HG02943 (cell line): ENCODE measurements at regions not wholly inside any gene's neighbourhood (a gene's known extent, or its start where the extent isn't known, plus 50 kb on each side); places are given as distances from the start of the nearest gene placed in this dataset.

Experiments
- ATAC-seq: cut with Tn5 transposase; IDR thresholded peaks from one replicate; pipeline ENCODE4 v1.9.1; 2021; ENCODE audit warnings: mild to moderate bottlenecking, low read depth, moderate library complexity; ENCODE audit not compliant: unreplicated experiment

GRCh38 chr3:159789742-159790635, 198.6 kb upstream of the IL12A start:
- ATAC-seq, result no peak

GRCh38 chr3:159791336-159791735, 197.3 kb upstream of the IL12A start:
- no peak for ATAC-seq

DNA sequence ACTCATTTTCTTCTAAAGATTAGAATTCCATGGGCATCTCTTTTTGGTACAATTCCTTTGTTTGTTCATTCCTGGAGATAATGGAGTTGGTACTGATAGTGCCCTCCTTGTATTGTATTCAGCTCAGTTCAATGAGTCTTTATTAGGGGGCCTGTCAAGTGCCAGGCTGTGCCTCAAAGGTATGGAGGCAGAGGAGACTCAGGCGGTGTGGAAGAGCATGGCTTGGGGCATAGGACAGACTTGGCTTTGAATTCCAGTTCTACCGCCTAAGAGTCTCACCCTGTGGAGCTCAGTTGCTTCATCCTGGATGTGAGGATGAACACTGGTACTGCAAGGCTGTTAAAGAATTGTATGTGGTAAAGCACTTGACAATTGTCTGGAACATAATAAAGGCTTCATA, 196.6 kb upstream of the IL12A start:
- ATAC-seq, result no peak

- ATAC-seq, result no peak
Observed at GRCh38 chr3:159795042-159795441, 193.6 kb upstream of the IL12A start.

DNA sequence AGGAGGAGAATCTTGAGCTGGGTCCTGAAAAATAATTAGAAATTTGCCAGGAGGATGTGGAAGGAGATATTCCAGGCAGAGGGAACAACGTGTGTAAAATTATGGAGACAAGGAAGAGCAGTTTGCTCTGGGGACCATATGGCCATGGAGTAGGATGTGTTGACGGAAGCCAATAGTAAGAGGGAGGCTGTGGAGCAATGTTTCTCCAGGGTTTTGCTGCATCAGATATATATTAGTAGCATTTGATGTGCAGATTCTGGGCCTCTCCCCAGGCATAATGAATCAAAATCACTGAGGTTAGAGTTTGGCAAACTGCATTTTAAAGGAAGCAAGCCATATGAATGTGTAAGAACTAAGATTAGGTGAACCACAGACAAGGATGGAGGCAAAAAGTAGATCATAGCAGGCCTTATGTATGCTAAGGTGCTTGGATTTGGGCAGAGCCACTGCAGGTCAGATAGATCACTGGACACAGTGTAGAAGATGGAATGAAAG, 192.9 kb upstream of the IL12A start:
- no peak for ATAC-seq

- ATAC-seq, result no peak
Observed at GRCh38 chr3:159796226-159796625, 192.4 kb upstream of the IL12A start.

DNA sequence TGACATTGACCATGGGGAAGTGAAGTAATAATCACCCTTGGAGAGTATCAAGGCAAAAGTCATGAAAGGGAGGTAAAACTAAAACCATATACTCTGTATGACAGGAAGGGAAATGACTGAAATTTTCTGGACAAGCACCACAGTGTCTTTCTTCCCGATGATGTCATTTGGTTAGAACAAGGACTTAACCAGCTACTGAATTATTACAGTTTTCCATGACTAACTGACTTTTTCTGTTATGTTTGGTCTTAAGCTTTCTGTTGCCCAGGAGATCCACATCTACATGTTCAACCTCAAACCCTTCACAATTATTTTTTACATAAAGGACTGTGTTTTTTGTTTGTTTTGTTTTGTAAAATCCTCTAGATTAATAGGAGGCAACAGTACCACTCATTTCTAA, 191.9 kb upstream of the IL12A start:
- no peak for ATAC-seq

DNA sequence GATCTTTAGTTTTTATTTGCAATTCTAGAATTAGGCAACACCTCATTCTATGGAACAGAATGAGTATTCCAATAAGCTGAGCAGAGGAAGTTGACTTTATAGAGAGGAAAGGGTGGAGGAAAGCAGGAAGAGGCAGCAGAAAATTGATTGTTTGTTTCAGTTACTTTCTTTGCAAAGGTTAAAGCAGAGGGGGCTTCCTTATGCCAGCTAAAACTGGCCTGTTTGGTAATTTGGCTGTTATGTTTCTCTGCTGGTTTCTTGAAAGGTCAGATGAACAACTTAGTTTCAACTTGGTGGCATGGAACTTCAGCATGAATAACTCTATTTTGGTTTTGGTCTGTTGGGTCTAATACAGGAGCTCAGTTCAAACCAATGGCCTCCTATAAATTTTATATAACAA, 190.9 kb upstream of the IL12A start:
- ATAC-seq, result no peak

- ATAC-seq, result no peak
Observed at GRCh38 chr3:159798951-159799350, 189.7 kb upstream of the IL12A start.

DNA sequence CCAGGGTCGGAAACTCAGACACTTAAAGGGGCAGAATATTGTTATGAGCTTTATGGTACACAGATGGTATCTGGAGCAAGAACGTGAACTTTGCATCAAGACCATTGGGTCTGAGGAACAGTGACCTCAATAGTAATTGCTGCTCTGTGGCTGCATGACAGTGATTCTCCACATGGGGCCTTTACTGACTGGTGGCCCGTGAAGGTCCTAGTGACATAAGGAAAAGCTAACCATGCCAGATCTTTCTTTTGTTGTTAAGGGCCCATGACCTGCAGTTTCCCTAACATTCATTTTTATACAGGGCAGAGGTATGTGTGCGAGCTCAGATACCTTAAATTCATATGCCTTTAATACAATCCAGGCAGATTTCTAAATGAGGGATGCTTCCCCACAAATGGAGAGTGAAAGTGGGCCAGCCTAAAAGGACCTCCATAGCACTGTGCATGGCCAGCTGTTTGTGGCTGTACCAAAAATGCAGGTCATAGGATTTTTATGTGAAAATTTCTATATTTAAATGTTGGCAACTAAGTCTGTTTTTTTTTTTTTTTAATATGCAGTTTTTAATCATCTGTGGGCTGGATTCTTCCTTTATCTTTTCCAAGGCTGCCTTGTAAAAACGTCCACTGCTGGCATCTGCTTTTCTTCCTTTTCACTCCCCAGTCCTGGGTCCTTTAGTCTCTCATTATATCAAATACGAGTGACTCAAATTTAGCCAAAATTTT, 188.0 kb upstream of the IL12A start:
- no peak for ATAC-seq

GRCh38 chr3:159802864-159803263, 185.8 kb upstream of the IL12A start:
- no peak for ATAC-seq

DNA sequence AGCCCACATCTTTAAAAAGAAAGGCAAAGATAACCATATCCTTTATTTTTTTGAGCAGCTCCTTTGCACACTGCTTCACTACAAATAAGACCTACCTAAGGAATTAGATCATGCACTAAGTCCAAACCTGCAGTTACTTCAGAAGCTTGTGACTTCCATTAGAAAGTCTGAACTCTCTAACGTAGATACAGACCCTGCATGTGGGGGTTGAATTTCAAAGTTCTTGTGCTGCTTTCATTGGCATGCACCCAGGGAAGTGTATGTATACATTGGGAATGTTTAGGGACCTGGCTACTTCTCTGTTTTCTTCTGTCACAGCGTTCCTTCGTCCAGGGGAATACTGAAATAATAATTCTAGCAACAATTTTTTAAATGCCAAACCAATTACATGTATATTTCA, 185.2 kb upstream of the IL12A start:
- no peak for ATAC-seq

DNA sequence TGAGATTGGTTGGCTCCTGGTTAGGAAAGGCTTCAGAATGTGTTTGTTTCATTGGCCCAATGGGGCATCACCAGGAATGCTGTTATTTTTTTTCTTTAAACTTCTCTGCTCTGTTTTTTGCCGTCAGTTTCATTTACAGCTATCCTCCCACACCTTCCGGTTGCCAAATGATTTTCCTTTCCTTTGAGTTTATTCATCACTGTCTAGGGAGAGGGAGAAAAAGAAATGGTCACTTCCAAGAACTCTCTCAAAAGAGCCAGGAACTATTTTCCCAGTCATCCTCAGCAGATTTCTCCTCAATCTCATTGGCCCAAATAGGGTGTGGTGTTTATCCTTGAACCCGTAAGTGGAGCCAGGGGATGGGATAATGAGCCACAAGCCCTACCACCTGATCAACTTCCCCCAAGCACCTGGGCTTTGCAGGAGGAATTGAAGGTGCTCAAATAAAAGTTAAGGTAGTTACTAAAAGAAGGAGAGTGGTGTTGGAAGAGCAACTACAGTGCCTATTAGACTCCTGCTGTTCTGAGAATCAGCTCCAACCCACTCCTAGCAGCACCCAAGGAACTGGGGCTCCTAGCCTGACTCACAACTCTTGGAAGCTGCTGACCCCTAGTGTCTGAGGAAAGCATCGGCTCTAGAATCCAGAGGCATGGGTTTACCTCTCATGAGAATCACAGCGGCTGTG, 183.8 kb upstream of the IL12A start:
- peak; percentile 92 for ATAC-seq

- peak; percentile 14 for ATAC-seq
Observed at GRCh38 chr3:159805411-159805772, 183.2 kb upstream of the IL12A start.

DNA sequence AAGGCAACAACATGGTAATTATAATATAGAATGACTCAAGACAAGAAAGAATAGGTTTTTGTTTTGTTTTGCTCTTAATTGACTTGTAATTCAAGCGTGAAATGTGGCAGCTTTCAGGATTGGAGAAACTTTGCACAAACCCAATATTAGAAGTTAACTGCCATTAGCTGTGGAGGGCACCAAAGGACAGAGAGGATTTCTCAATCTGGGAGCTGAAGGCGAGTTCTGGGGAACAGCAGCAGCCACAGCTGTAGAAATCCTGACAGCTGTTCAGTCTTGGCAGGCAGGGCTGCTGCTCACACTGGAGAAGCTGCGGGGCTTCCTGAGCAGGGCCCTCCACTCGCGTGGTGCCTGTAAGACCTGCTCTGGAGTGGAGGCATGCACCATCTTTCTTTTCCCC, 182.2 kb upstream of the IL12A start:
- no peak for ATAC-seq

DNA sequence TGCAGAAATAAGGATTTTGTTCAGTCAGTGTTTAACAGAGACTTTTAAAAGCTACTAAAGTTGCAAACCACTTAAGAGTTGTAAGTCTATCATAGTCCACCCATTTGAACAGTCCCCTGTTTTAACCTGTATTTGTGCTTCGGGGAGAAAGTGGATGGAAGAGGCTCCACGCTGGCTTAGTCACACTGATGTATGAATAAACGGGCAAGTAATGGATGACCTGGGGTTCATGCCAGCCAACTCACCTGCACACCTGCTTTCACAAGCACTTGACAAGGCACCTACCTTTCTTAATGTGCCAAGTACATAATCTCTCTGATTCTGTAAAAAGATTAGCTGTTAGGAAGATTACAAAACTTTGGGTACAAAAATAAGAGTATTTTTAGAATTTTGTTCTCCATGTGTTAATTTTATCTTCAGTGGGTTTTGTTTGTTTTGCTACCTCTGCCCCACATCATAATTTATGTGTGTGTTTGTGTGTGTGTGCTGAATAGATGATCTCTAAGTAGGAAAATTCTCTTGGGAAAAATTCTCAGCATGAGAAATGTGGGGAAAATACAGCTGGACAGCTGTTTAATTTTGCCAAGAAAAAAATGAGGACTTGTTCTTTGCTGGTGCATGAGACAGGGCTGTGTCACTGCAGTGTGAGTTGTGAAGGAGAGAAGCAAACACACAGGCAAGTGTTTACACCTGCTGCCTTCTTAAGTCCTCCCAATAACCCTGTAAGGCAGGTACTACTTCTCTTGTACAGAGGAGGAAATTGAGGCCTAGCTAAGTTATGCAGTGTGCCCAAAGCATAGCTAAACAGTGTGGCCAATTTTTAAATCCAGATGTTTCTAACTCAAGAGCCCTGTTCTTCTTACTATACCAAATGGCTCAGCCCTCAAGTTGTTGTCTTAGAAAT, 181.2 kb upstream of the IL12A start:
- ATAC-seq, result no peak

GRCh38 chr3:159813822-159814531, 174.7 kb upstream of the IL12A start:
- ATAC-seq, result no peak

GRCh38 chr3:159816512-159816911, 172.1 kb upstream of the IL12A start:
- ATAC-seq, result no peak

- no peak for ATAC-seq
Observed at GRCh38 chr3:159817126-159817525, 171.5 kb upstream of the IL12A start.

DNA sequence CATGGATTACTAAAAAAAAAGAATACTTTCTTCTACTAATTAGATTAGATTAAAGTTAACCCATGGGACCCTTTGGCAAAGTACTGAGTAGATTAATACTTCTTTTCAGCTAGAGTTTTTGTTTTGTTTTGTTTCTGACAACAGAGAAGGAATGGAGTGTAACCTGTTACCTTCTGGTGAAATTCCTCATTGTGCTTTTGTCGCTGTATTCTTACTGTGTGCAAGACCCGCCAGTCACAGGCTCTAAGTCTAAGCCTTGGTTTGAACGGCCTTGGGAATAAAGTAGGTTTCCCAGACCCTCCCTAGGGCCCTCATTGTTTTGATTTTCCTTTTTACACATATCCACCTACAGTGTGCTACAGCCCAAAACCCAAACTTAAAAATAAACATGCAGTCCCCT, 171.1 kb upstream of the IL12A start:
- ATAC-seq, result no peak
